ENCODE measurements at regions not wholly inside any gene's neighbourhood (a gene's known extent, or its start where the extent isn't known, plus 50 kb on each side); places are given as distances from the start of the nearest gene placed in this dataset.

- Histone ChIP-seq H3K4me3 (ENCODE audit: low read length) (no peak overlapping the region), H3K27me3 (ENCODE audit: insufficient read depth, low read length) (no peaks in the 10 kb centered on the region), H3K9me3 (ENCODE audit: low read depth, low read length) (no peaks in the 10 kb centered on the region), H3K4me1 (ENCODE audit: insufficient read depth, low read length) (no peaks in the 10 kb centered on the region)
Observed at GRCh38 chr1:82323144-82323841, 522.6 kb downstream of the ADGRL2 start.

GRCh38 chr1:82321794-82322193 lies 521.1 kb downstream of the ADGRL2 start:
- no peak overlapping the region for H3K4me3 ChIP-seq (ENCODE audit: low read length)
- H3K9me3 ChIP-seq (ENCODE audit: low read depth, low read length) = no peaks in the 10 kb centered on the region
- no peaks in the 10 kb centered on the region for H3K4me1 ChIP-seq (ENCODE audit: insufficient read depth, low read length)
- no peaks in the 10 kb centered on the region for H3K27me3 ChIP-seq (ENCODE audit: insufficient read depth, low read length)

DNA sequence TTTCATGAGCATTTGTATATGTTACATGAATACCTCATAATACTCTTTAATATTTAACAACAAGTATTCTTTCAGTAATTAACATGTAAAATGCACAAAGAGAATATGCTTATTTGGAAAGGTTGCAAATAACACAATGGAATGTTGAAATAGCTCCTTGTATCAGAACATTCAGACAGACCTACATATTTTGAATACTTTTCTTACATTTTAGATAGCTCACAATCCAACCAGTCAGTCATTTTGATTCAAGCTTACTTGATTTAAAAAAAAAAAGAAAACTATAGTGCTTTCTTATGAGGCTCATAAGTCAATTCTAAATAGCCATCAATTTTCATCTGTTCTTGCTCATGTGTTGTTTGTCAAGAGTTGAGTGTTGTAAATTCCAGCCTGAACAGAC lies 518.8 kb downstream of the ADGRL2 start:
- H3K4me3 ChIP-seq (ENCODE audit: low read length) = no peak overlapping the region
- H3K4me1 ChIP-seq (ENCODE audit: insufficient read depth, low read length) = no peaks in the 10 kb centered on the region
- no peaks in the 10 kb centered on the region for H3K27me3 ChIP-seq (ENCODE audit: insufficient read depth, low read length)
- no peaks in the 10 kb centered on the region for H3K9me3 ChIP-seq (ENCODE audit: low read depth, low read length)

- no peaks in the 10 kb centered on the region for H3K9me3 ChIP-seq (ENCODE audit: low read depth, low read length)
- no peaks in the 10 kb centered on the region for H3K4me1 ChIP-seq (ENCODE audit: insufficient read depth, low read length)
Observed at GRCh38 chr1:82318921-82319320, 518.2 kb downstream of the ADGRL2 start.

GRCh38 chr1:82318265-82318664 lies 517.5 kb downstream of the ADGRL2 start:
- Histone ChIP-seq H3K9me3 (ENCODE audit: low read depth, low read length) (no peaks in the 10 kb centered on the region), H3K4me3 (ENCODE audit: low read length) (no peak overlapping the region), H3K4me1 (ENCODE audit: insufficient read depth, low read length) (no peaks in the 10 kb centered on the region), H3K27me3 (ENCODE audit: insufficient read depth, low read length) (no peaks in the 10 kb centered on the region)

More at GRCh38 chr1:82318921-82319320, 518.2 kb downstream of the ADGRL2 start:
- Histone ChIP-seq H3K4me3 (ENCODE audit: low read length) (no peak overlapping the region), H3K27me3 (ENCODE audit: insufficient read depth, low read length) (no peaks in the 10 kb centered on the region)

GRCh38 chr1:82317671-82318070 lies 516.9 kb downstream of the ADGRL2 start:
- Histone ChIP-seq H3K9me3 (ENCODE audit: low read depth, low read length) (no peaks in the 10 kb centered on the region), H3K4me3 (ENCODE audit: low read length) (no peak overlapping the region), H3K27me3 (ENCODE audit: insufficient read depth, low read length) (no peaks in the 10 kb centered on the region), H3K4me1 (ENCODE audit: insufficient read depth, low read length) (no peaks in the 10 kb centered on the region)

DNA sequence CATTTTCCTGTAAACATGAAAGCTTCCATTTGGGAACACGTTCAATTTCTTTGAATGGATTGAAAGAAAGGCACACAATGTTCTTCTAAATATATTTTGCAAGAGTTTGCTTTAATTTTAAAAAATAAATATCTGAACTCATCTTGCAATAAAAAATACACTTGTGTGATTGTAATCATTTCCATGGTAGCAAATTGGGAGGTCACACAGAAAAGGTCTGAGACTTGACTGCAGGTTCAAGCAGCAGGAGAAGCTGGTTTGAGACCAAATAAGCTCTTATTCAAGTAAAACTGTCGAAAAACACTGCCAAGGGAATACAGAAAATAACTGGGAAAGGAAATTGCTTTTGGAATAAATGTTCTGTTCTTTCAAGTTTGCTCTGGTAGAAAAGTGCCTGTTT lies 498.9 kb downstream of the ADGRL2 start:
- Histone ChIP-seq H3K4me1 (ENCODE audit: insufficient read depth, low read length) (no peaks in the 10 kb centered on the region), H3K4me3 (ENCODE audit: low read length) (no peak overlapping the region), H3K27me3 (ENCODE audit: insufficient read depth, low read length) (no peaks in the 10 kb centered on the region), H3K9me3 (ENCODE audit: low read depth, low read length) (no peaks in the 10 kb centered on the region)

DNA sequence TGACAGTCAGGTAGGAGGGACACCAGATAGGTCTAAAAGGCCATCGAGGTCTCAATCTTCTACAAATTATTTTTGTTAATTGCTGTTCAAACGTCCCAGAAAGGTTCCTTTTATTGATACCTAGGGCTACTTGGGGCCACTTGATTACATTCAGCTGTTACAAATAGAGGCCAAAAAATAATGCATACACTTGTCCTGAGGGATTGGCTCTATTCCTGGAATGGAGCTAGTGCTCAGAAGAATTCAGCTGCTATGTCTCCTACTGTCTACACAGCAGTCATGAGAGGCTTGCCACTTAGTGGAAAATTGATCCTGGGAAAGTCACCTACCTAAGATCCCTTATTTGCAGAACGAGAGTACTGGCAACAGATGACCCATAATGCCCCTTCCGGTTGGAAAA lies 498.3 kb downstream of the ADGRL2 start:
- Histone ChIP-seq H3K27me3 (ENCODE audit: insufficient read depth, low read length) (no peaks in the 10 kb centered on the region), H3K4me3 (ENCODE audit: low read length) (no peak overlapping the region), H3K4me1 (ENCODE audit: insufficient read depth, low read length) (no peaks in the 10 kb centered on the region), H3K9me3 (ENCODE audit: low read depth, low read length) (no peaks in the 10 kb centered on the region)

DNA sequence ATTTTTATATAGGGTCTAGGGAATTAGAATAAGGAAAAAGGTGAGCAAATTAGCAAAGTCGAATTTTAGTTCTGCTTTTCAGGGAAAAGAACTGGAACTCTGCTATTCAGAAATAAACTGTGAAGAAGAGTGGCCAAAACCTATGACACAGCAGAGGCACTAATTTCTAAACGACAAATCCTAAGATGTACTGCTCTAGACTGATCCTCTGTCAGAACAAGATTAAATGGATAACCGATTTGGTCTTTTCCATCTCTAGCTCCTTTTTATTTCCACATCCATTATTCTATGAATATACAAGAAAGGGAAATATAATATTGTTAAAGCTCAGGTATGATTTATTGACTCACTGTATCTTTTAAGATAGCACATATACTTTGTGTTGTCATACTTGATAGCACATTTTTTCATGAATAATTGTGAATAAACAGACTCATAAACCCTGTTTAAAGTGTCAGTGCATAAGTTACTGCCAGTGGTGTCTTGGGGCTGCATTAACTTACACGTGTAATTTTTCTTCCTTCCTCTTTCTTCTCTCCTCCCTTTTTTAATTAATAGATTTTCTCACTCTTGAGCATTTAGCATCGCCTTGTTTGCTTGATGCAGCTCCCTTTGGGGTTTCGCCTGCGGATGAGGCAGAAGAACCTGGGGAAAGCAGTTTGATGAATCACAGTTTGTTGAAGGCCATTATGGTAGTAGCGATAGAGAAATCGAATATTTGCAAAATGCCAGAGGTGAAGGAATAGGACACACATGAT lies 496.6 kb downstream of the ADGRL2 start:
- Histone ChIP-seq H3K9me3 (ENCODE audit: low read depth, low read length) (no peaks in the 10 kb centered on the region), H3K27me3 (ENCODE audit: insufficient read depth, low read length) (no peaks in the 10 kb centered on the region), H3K4me3 (ENCODE audit: low read length) (no peak overlapping the region), H3K4me1 (ENCODE audit: insufficient read depth, low read length) (no peaks in the 10 kb centered on the region)

DNA sequence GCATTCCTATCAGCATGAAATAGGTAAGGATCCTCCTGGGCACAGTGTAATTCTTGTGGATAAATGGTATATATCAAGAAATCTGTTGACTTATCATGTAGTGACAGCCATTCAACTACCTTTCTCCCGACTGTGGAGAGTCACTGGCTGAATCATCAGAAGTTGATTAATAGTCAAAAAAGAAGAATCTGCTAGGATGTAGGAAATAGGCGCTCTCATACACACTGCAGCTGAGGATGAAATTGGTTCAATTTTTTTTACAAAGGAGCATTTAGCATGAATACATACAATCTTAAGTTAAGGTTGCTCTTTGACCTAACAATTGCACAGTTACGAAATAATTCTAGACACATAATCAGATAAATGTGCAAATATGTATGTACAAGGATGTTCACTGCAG lies 486.8 kb downstream of the ADGRL2 start:
- Histone ChIP-seq H3K9me3 (ENCODE audit: low read depth, low read length) (no peaks in the 10 kb centered on the region), H3K27me3 (ENCODE audit: insufficient read depth, low read length) (no peaks in the 10 kb centered on the region), H3K4me3 (ENCODE audit: low read length) (no peak overlapping the region), H3K4me1 (ENCODE audit: insufficient read depth, low read length) (no peaks in the 10 kb centered on the region)

DNA sequence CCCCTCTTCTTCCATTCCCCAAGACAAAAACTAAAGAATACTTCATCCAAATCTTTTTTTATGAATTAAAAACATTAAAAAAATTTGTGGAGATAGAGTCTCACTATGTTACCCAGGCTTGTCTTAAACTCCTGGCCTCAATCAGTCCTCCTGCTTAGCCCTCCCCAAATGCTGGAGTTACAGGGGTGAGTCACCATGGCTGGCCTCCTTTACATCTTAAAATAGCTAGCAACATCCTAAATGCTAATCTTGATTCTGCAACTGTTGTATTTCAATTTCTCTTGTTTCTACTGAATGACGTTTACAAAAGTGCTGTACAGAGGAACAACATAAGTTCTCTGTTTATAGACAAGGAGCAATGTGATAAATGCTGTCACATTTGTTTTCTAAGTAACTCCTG lies 483.5 kb downstream of the ADGRL2 start:
- Histone ChIP-seq H3K4me3 (ENCODE audit: low read length) (no peak overlapping the region), H3K9me3 (ENCODE audit: low read depth, low read length) (no peaks in the 10 kb centered on the region), H3K4me1 (ENCODE audit: insufficient read depth, low read length) (no peaks in the 10 kb centered on the region), H3K27me3 (ENCODE audit: insufficient read depth, low read length) (no peaks in the 10 kb centered on the region)

DNA sequence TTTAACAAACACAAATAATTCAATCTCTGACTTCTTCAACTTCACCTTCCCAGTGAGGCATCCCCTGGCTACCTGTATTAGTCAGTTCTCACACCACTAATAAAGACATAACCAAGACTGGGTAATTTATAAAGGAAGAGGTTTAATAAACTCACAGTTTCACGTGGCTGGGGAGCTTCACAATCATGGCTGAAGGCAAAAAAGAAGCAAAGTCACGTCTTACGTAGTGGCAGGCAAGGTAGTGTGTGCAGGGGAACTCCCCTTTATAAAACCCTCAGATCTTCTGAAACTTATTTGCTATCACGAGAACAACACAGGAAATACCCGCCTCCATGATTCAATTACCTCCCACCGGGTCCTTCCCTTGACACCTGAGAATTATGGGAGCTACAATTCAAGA lies 478.5 kb downstream of the ADGRL2 start:
- no peak overlapping the region for H3K4me3 ChIP-seq (ENCODE audit: low read length)
- no peaks in the 10 kb centered on the region for H3K9me3 ChIP-seq (ENCODE audit: low read depth, low read length)
- no peaks in the 10 kb centered on the region for H3K27me3 ChIP-seq (ENCODE audit: insufficient read depth, low read length)
- H3K4me1 ChIP-seq (ENCODE audit: insufficient read depth, low read length) = no peaks in the 10 kb centered on the region

DNA sequence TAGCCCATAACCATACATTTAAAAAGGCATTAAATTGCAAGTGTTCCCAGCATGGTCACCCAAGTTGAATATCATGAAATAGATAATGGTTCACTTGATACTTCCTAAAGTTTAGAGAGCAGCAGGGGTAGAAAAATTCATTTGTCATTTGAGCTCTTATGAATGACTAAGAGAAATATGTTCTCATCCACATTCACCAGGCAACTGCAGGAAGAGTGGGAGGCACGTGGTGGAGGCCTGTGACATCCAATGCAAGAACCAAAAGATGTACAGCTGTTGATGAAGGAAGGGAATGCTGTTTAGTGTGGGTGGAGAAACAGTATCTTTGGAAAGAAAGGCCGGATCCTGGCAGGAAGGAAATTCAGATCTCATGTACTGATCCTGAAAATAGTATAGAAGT lies 473.1 kb downstream of the ADGRL2 start:
- Histone ChIP-seq H3K9me3 (ENCODE audit: low read depth, low read length) (no peaks in the 10 kb centered on the region), H3K27me3 (ENCODE audit: insufficient read depth, low read length) (no peaks in the 10 kb centered on the region), H3K4me3 (ENCODE audit: low read length) (no peak overlapping the region), H3K4me1 (ENCODE audit: insufficient read depth, low read length) (no peaks in the 10 kb centered on the region)

- Histone ChIP-seq H3K4me3 (ENCODE audit: low read length) (no peak overlapping the region), H3K9me3 (ENCODE audit: low read depth, low read length) (no peaks in the 10 kb centered on the region), H3K27me3 (ENCODE audit: insufficient read depth, low read length) (no peaks in the 10 kb centered on the region)
Observed at GRCh38 chr1:82269431-82269830, 468.7 kb downstream of the ADGRL2 start.

DNA sequence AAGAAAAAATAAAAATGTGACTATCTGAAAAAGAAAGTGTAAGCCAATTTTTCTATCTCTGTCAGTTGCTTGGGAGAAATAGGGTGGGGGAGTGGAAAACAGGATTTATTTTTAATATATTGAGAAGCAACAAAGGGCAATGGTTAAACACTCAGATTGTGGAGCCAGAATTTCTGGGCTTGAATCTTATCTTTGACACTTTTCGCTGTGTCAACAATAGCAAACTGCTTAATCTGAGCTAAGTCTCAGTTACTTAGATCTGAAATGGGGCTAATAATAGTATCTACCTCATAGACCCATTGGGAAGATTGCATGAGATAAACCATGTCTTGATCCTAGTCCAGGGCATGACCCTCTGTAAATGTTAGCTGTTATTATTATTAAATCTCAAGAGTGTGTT lies 468.1 kb downstream of the ADGRL2 start:
- Histone ChIP-seq H3K4me3 (ENCODE audit: low read length) (no peak overlapping the region), H3K9me3 (ENCODE audit: low read depth, low read length) (no peaks in the 10 kb centered on the region), H3K27me3 (ENCODE audit: insufficient read depth, low read length) (no peaks in the 10 kb centered on the region), H3K4me1 (ENCODE audit: insufficient read depth, low read length) (no peaks in the 10 kb centered on the region)

More at GRCh38 chr1:82269431-82269830, 468.7 kb downstream of the ADGRL2 start:
- H3K4me1 ChIP-seq (ENCODE audit: insufficient read depth, low read length) = no peaks in the 10 kb centered on the region

DNA sequence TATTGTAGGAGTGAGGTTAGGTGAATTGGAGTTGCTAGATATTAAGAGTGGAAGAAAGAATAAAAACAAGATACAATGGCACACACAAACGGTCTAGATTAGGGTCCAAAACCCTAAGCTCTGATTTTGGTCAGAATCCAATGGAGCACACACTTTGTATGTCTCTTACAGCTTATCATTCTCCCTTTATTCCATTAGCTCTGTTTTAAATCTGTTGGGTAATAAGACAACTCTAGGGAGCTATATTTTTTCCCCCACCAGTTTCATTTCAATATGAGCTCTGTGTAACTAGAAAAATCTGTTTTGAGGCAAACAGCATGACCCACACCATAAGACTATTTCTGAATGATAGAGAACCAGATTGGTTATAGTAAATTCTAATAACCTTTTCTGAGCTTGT lies 465.6 kb downstream of the ADGRL2 start:
- no peak overlapping the region for H3K4me3 ChIP-seq (ENCODE audit: low read length)
- no peaks in the 10 kb centered on the region for H3K27me3 ChIP-seq (ENCODE audit: insufficient read depth, low read length)
- H3K9me3 ChIP-seq (ENCODE audit: low read depth, low read length) = no peaks in the 10 kb centered on the region
- H3K4me1 ChIP-seq (ENCODE audit: insufficient read depth, low read length) = no peaks in the 10 kb centered on the region
